Hepatocyte (in vitro differentiated cells): ENCODE measurements at regions not wholly inside any gene's neighbourhood (a gene's known extent, or its start where the extent isn't known, plus 50 kb on each side); places are given as distances from the start of the nearest gene placed in this dataset.

ENCODE experiments used
- DNase-seq: peaks from one replicate; pipeline ENCODE4 v3.0.0-alpha.2; 2016; ENCODE audit warnings: low spot score
- H2AFZ ChIP-seq: fragments of 200-600 bp; sonication (generic); 2 replicates; pipeline ENCODE4 v1.6.0; 2016; ENCODE audit warnings: antibody characterized with exemption, mild to moderate bottlenecking
- H3K27ac ChIP-seq: fragments of 200-600 bp; sonication (generic); 2 replicates; pipeline ENCODE4 v1.5.1; 2016; ENCODE audit warnings: mild to moderate bottlenecking
- H3K27me3 ChIP-seq: fragments of 200-600 bp; sonication (generic); 2 replicates; pipeline ENCODE4 v1.6.1; 2016
- H3K36me3 ChIP-seq: fragments of 200-600 bp; sonication (generic); replicated peaks from 2 replicates; pipeline ENCODE4 v1.5.1; 2016; ENCODE audit warnings: low read depth; ENCODE audit not compliant: insufficient read depth
- H3K4me1 ChIP-seq: fragments of 200-600 bp; sonication (generic); 2 replicates; pipeline ENCODE4 v1.5.1; 2016; ENCODE audit warnings: mild to moderate bottlenecking, moderate library complexity; ENCODE audit not compliant: insufficient read depth
- H3K4me2 ChIP-seq: fragments of 200-600 bp; sonication (generic); 2 replicates; pipeline ENCODE4 v1.6.0; 2016
- H3K4me3 ChIP-seq: fragments of 200-600 bp; sonication (generic); 2 replicates; pipeline ENCODE4 v1.5.1; 2016; ENCODE audit warnings: mild to moderate bottlenecking
- H3K79me2 ChIP-seq: fragments of 200-600 bp; sonication (generic); 2 replicates; pipeline ENCODE4 v1.6.0; 2017; ENCODE audit warnings: mild to moderate bottlenecking
- H3K9me2 ChIP-seq: fragments of 200-600 bp; sonication (generic); replicated peaks from 2 replicates; pipeline ENCODE4 v1.6.0; 2017; ENCODE audit warnings: mild to moderate bottlenecking; ENCODE audit not compliant: insufficient read depth
- H3K9me3 ChIP-seq: fragments of 200-600 bp; sonication (generic); 2 replicates; pipeline ENCODE4 v1.5.1; 2016; ENCODE audit warnings: low read depth, mild to moderate bottlenecking
- H4K20me1 ChIP-seq: fragments of 200-600 bp; sonication (generic); 2 replicates; pipeline ENCODE4 v1.6.0; 2016; ENCODE audit warnings: mild to moderate bottlenecking; ENCODE audit not compliant: insufficient read depth, poor library complexity, severe bottlenecking
- CTCF ChIP-seq: fragments of 200-600 bp; sonication (generic); IDR thresholded peaks from 2 replicates; pipeline ENCODE4 v1.5.1; 2016; ENCODE audit warnings: antibody characterized with exemption, mild to moderate bottlenecking; ENCODE audit not compliant: poor library complexity
- EZH2 ChIP-seq: fragments of 200-600 bp; sonication (generic); IDR thresholded peaks from 2 replicates; pipeline ENCODE4 v1.6.1; 2016; ENCODE audit warnings: antibody characterized with exemption, mild to moderate bottlenecking, borderline replicate concordance
- EZH2phosphoT487 ChIP-seq: fragments of 200-600 bp; sonication (generic); IDR thresholded peaks from one replicate; pipeline ENCODE4 v1.6.1; 2018; ENCODE audit warnings: antibody characterized with exemption, mild to moderate bottlenecking, low read depth, moderate library complexity; ENCODE audit not compliant: unreplicated experiment, severe bottlenecking
- WGBS: methylation state at CpG from one replicate; pipeline ENCODE4 v1.1.6; 2016; ENCODE audit warnings: low lambda C conversion rate; ENCODE audit errors: missing lambda C conversion rate; 5-methylcytosine and 5-hydroxymethylcytosine counted together

GRCh38 chr10:3526727-3527501, 258.1 kb downstream of the KLF6 start:
- Histone ChIP-seq H3K4me2 (no peak overlapping the region), H3K36me3 (no peaks in the 10 kb centered on the region), H3K79me2 (no peaks in the 10 kb centered on the region), H3K4me3 (no peak overlapping the region), H2AFZ (no peak overlapping the region), H3K4me1 (peaks cover 10% of the 10 kb centered on the region), H3K27ac (peak overlapping the region; percentile 58), H3K9me3 (no peaks in the 10 kb centered on the region), H4K20me1 (no peaks in the 10 kb centered on the region), H3K9me2 (no peaks in the 10 kb centered on the region), H3K27me3 (no peaks in the 10 kb centered on the region)
- TF ChIP-seq EZH2phosphoT487 (no peak), EZH2 (no peak)
- peak; percentile 24 for DNase-seq
- WGBS: 78% methylated on average over 6 of the region's 6 CpGs

- 64% methylated on average over 11 of the region's 11 CpGs for WGBS
- H3K4me3 ChIP-seq: no peak overlapping the region
- no peak overlapping the region for H2AFZ ChIP-seq
- H3K4me2 ChIP-seq: no peak overlapping the region
- no peaks in the 10 kb centered on the region for H3K9me3 ChIP-seq
- H3K27ac ChIP-seq: peak overlapping the region; percentile 58
- no peaks in the 10 kb centered on the region for H3K9me2 ChIP-seq
- H3K27me3 ChIP-seq: no peaks in the 10 kb centered on the region
- TF ChIP-seq EZH2phosphoT487: no peak
- TF ChIP-seq EZH2: no peak
- TF ChIP-seq CTCF: no peak
- no peaks in the 10 kb centered on the region for H3K79me2 ChIP-seq
- no peaks in the 10 kb centered on the region for H4K20me1 ChIP-seq
- DNase-seq: peak; percentile 90
- H3K36me3 ChIP-seq: no peaks in the 10 kb centered on the region
- peaks cover 10% of the 10 kb centered on the region for H3K4me1 ChIP-seq
Measured at GRCh38 chr10:3525832-3526449, 259.1 kb downstream of the KLF6 start.

DNA sequence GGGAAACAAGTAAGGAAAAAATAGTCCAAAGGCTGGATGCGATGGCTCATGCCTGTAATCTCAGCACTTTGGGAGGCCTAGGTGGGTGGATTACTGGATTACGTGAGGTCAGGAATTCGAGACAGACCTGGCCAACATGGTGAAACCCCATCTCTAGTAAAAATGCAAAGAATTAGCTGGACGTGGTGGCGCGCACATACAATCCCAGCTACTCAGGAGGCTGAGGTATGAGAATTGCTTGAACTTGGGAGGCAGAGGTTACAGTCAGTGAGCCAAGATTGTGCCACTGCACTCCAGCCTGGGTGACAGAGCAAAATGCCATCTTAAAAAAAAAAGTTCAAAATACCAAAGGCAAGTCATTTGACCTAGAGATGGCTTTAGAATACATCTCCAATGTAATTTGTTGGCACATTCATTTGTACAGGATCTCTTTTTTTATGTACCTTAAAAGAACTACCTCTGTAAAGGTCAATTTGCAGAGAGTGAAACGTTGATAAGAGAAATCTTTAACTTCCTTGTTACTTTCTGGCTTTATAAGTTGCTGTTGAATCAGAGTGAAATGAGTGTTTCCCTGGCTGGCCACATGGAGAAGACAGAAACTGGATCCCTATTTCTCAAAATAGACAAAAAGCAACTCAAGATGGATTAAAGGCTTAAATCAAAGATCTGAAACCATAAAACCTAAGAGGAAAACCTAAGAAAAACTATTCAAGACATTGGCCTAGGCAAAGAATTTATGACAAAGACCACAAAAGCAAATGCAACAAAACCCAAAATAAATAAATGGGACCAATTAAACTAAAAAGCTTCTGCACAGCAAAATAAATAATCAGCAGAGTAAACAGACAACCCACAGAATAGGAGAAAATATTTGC, 260.7 kb downstream of the KLF6 start:
- no peaks in the 10 kb centered on the region for H3K9me2 ChIP-seq
- H2AFZ ChIP-seq: no peak overlapping the region
- H3K79me2 ChIP-seq: no peaks in the 10 kb centered on the region
- H3K36me3 ChIP-seq: no peaks in the 10 kb centered on the region
- DNase-seq: no peak
- no peak overlapping the region for H3K4me3 ChIP-seq
- H4K20me1 ChIP-seq: no peaks in the 10 kb centered on the region
- TF ChIP-seq EZH2 (no peak), EZH2phosphoT487 (no peak), CTCF (no peak)
- H3K27ac ChIP-seq: peak overlapping the region; percentile 16
- H3K9me3 ChIP-seq: no peaks in the 10 kb centered on the region
- no peak overlapping the region for H3K4me2 ChIP-seq
- no peaks in the 10 kb centered on the region for H3K27me3 ChIP-seq
- H3K4me1 ChIP-seq: peaks cover 10% of the 10 kb centered on the region
- WGBS: 78% methylated on average over 7 of the region's 7 CpGs
